ENCODE measurements at regions not wholly inside any gene's neighbourhood (a gene's known extent, or its start where the extent isn't known, plus 50 kb on each side); places are given as distances from the start of the nearest gene placed in this dataset.

DNA sequence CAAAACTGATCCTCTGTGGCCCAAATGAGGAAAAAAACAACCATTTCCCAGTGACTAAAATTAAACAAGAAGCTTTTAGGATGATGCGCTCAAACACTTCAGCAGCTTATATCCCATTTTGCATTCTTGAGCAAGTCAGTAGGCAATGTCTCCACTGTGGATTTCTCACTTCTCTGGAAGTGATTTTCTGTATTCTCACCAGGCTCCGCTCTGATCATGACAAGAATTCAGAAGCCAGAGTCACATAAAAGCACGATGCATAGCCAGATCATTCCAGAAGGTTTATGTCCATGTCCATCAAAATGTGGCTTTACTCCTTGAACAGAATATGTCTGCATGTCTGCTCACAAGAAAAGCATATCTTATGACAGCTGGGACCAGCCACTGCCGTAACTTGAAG is 481.4 kb downstream of the ADRA2A start:
- Histone ChIP-seq H3K79me2 (ENCODE audit: insufficient read depth, low read length) (no peaks in the 10 kb centered on the region), H3K4me2 (ENCODE audit: low read depth, low read length, poor library complexity, severe bottlenecking) (no peak overlapping the region), H3K9me3 (ENCODE audit: insufficient read depth, low read depth, low read length) (no peaks in the 10 kb centered on the region), H3K36me3 (ENCODE audit: insufficient read depth, low read length) (no peaks in the 10 kb centered on the region), H4K20me1 (ENCODE audit: insufficient read depth, low read length, poor library complexity, severe bottlenecking) (no peaks in the 10 kb centered on the region), H3K9ac (ENCODE audit: low read depth, low read length, poor library complexity, severe bottlenecking) (no peak overlapping the region), H3F3A (ENCODE audit: low read depth) (no peaks in the 10 kb centered on the region), H3K4me3 (ENCODE audit: low read length, poor library complexity, severe bottlenecking) (no peak overlapping the region), H3K27me3 (ENCODE audit: insufficient read depth, low read length, poor library complexity, severe bottlenecking) (no peaks in the 10 kb centered on the region), H3K9me2 (replicated peaks; ENCODE audit: low read depth, low read length) (no peaks in the 10 kb centered on the region), H3K4me1 (ENCODE audit: insufficient read depth, low read length, poor library complexity, severe bottlenecking) (no peaks in the 10 kb centered on the region), H2AFZ (ENCODE audit: low read length) (no peak overlapping the region)
- no peak for TF ChIP-seq CTCF (conservative IDR thresholded peaks at IDR 0.05; ENCODE audit: low read length)
- no peak for TF ChIP-seq EZH2phosphoT487 (IDR thresholded peaks at IDR 0.05; ENCODE audit: borderline replicate concordance)

- no peak overlapping the region for H3K4me2 ChIP-seq (ENCODE audit: low read depth, low read length, poor library complexity, severe bottlenecking)
- no peaks in the 10 kb centered on the region for H3K79me2 ChIP-seq (ENCODE audit: insufficient read depth, low read length)
- H3K36me3 ChIP-seq (ENCODE audit: insufficient read depth, low read length), result no peaks in the 10 kb centered on the region
- no peak for TF ChIP-seq CTCF (conservative IDR thresholded peaks at IDR 0.05; ENCODE audit: low read length)
- TF ChIP-seq EZH2phosphoT487 (IDR thresholded peaks at IDR 0.05; ENCODE audit: borderline replicate concordance), result no peak
- H3K9me3 ChIP-seq (ENCODE audit: insufficient read depth, low read depth, low read length), result no peaks in the 10 kb centered on the region
- no peak overlapping the region for H3K4me3 ChIP-seq (ENCODE audit: low read length, poor library complexity, severe bottlenecking)
- H3K9ac ChIP-seq (ENCODE audit: low read depth, low read length, poor library complexity, severe bottlenecking), result no peak overlapping the region
- H3F3A ChIP-seq (ENCODE audit: low read depth), result no peaks in the 10 kb centered on the region
- H3K9me2 ChIP-seq (replicated peaks; ENCODE audit: low read depth, low read length), result no peaks in the 10 kb centered on the region
- H2AFZ ChIP-seq (ENCODE audit: low read length), result no peak overlapping the region
- no peaks in the 10 kb centered on the region for H3K4me1 ChIP-seq (ENCODE audit: insufficient read depth, low read length, poor library complexity, severe bottlenecking)
- H3K27me3 ChIP-seq (ENCODE audit: insufficient read depth, low read length, poor library complexity, severe bottlenecking), result no peaks in the 10 kb centered on the region
- no peaks in the 10 kb centered on the region for H4K20me1 ChIP-seq (ENCODE audit: insufficient read depth, low read length, poor library complexity, severe bottlenecking)
Measured at GRCh38 chr10:111560027-111560426, 483.2 kb downstream of the ADRA2A start.

GRCh38 chr10:111561124-111561523 is 484.3 kb downstream of the ADRA2A start:
- Histone ChIP-seq H3K9me3 (ENCODE audit: insufficient read depth, low read depth, low read length) (no peaks in the 10 kb centered on the region), H3K9me2 (replicated peaks; ENCODE audit: low read depth, low read length) (no peaks in the 10 kb centered on the region), H2AFZ (ENCODE audit: low read length) (no peak overlapping the region), H4K20me1 (ENCODE audit: insufficient read depth, low read length, poor library complexity, severe bottlenecking) (no peaks in the 10 kb centered on the region), H3K79me2 (ENCODE audit: insufficient read depth, low read length) (no peaks in the 10 kb centered on the region), H3K36me3 (ENCODE audit: insufficient read depth, low read length) (no peaks in the 10 kb centered on the region), H3K4me2 (ENCODE audit: low read depth, low read length, poor library complexity, severe bottlenecking) (no peak overlapping the region), H3K4me1 (ENCODE audit: insufficient read depth, low read length, poor library complexity, severe bottlenecking) (no peaks in the 10 kb centered on the region), H3K9ac (ENCODE audit: low read depth, low read length, poor library complexity, severe bottlenecking) (no peak overlapping the region), H3F3A (ENCODE audit: low read depth) (no peaks in the 10 kb centered on the region), H3K4me3 (ENCODE audit: low read length, poor library complexity, severe bottlenecking) (no peak overlapping the region), H3K27me3 (ENCODE audit: insufficient read depth, low read length, poor library complexity, severe bottlenecking) (no peaks in the 10 kb centered on the region)
- TF ChIP-seq CTCF (conservative IDR thresholded peaks at IDR 0.05; ENCODE audit: low read length), result no peak
- TF ChIP-seq EZH2phosphoT487 (IDR thresholded peaks at IDR 0.05; ENCODE audit: borderline replicate concordance), result no peak

All from Loucy (cell line).